ENCODE measurements at regions not wholly inside any gene's neighbourhood (a gene's known extent, or its start where the extent isn't known, plus 50 kb on each side); places are given as distances from the start of the nearest gene placed in this dataset.

DNA sequence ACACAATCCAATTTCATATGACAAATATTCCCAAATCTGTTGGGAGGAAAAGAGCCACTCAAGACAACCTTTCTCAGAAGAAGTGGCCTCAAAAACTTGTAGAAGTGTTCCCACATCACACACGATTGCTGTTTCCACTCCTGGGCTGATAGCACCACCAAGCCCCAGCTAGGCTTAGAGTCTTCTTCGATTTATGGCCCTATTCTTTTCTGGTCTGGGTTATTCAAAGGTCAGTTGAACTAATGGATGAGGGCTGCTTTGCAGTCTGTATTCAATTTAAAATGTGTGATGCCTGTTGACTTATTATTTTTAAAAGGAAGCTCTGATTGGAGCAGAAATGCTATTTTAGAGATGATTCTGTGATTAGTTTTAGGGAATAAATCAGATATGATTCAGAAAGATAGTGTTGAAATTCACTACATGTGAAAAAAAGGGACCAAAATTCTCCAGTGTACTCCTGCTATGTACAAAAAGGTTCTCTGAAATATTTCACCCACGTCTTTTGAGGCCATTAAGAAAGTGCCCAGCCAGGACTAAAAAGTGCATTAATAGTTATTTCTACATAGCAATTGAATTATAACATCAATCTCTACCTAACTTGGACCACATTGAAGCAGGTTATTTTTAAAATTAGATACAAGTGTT is 57.3 kb upstream of the SPON1 start:
- TF ChIP-seq, protein P1, sequence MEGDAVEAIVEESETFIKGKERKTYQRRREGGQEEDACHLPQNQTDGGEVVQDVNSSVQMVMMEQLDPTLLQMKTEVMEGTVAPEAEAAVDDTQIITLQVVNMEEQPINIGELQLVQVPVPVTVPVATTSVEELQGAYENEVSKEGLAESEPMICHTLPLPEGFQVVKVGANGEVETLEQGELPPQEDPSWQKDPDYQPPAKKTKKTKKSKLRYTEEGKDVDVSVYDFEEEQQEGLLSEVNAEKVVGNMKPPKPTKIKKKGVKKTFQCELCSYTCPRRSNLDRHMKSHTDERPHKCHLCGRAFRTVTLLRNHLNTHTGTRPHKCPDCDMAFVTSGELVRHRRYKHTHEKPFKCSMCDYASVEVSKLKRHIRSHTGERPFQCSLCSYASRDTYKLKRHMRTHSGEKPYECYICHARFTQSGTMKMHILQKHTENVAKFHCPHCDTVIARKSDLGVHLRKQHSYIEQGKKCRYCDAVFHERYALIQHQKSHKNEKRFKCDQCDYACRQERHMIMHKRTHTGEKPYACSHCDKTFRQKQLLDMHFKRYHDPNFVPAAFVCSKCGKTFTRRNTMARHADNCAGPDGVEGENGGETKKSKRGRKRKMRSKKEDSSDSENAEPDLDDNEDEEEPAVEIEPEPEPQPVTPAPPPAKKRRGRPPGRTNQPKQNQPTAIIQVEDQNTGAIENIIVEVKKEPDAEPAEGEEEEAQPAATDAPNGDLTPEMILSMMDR (IDR thresholded peaks at IDR 0.05) = no peak
- TF ChIP-seq EP300 (IDR thresholded peaks at IDR 0.05) = no peak
- no peak for TF ChIP-seq POLR2A (IDR thresholded peaks at IDR 0.05)
- TF ChIP-seq POLR2AphosphoS5 (IDR thresholded peaks at IDR 0.05) = no peak
